ENCODE measurements at regions not wholly inside any gene's neighbourhood (a gene's known extent, or its start where the extent isn't known, plus 50 kb on each side); places are given as distances from the start of the nearest gene placed in this dataset.

GRCh38 chr1:47694011-47694890 is 256.4 kb downstream of the FOXD2 start:
- no peak overlapping the region for H3K4me2 ChIP-seq
- no peaks in the 10 kb centered on the region for H4K20me1 ChIP-seq (ENCODE audit: insufficient read depth)
- H3K36me3 ChIP-seq (ENCODE audit: insufficient read depth), result no peaks in the 10 kb centered on the region
- TF ChIP-seq CTCF (conservative IDR thresholded peaks at IDR 0.05; ENCODE audit: low read depth, low read length), result no peak
- no peaks in the 10 kb centered on the region for H3K79me2 ChIP-seq (ENCODE audit: insufficient read depth, low read depth)
- H2AFZ ChIP-seq (ENCODE audit: low read depth), result no peak overlapping the region
- H3K4me1 ChIP-seq (ENCODE audit: low read depth, poor library complexity, severe bottlenecking), result no peaks in the 10 kb centered on the region
- H3K9ac ChIP-seq, result no peak overlapping the region
- H3K27me3 ChIP-seq (ENCODE audit: insufficient read depth, low read depth), result no peaks in the 10 kb centered on the region
- no peak overlapping the region for H3K27ac ChIP-seq
- H3K4me3 ChIP-seq (IDR thresholded peaks at IDR 0.05; ENCODE audit: insufficient read depth, low read depth, low read length), result no peak overlapping the region

- Histone ChIP-seq H3K27me3 (ENCODE audit: insufficient read depth, low read depth) (no peaks in the 10 kb centered on the region), H2AFZ (ENCODE audit: low read depth) (no peak overlapping the region), H4K20me1 (ENCODE audit: insufficient read depth) (no peaks in the 10 kb centered on the region), H3K36me3 (ENCODE audit: insufficient read depth) (no peaks in the 10 kb centered on the region), H3K4me1 (ENCODE audit: low read depth, poor library complexity, severe bottlenecking) (no peaks in the 10 kb centered on the region), H3K27ac (no peak overlapping the region), H3K4me2 (no peak overlapping the region), H3K4me3 (IDR thresholded peaks at IDR 0.05; ENCODE audit: insufficient read depth, low read depth, low read length) (no peak overlapping the region), H3K79me2 (ENCODE audit: insufficient read depth, low read depth) (no peaks in the 10 kb centered on the region), H3K9ac (no peak overlapping the region)
- no peak for TF ChIP-seq CTCF (conservative IDR thresholded peaks at IDR 0.05; ENCODE audit: low read depth, low read length)
These were observed 258.5 kb downstream of the FOXD2 start for GRCh38 chr1:47696404-47696736.

- no peak overlapping the region for H3K4me2 ChIP-seq
- H3K4me3 ChIP-seq (IDR thresholded peaks at IDR 0.05; ENCODE audit: insufficient read depth, low read depth, low read length), result no peak overlapping the region
- no peaks in the 10 kb centered on the region for H3K27me3 ChIP-seq (ENCODE audit: insufficient read depth, low read depth)
These were observed 259.0 kb downstream of the FOXD2 start for GRCh38 chr1:47696737-47697441.

More at GRCh38 chr1:47696737-47697441, 259.0 kb downstream of the FOXD2 start:
- Histone ChIP-seq H3K4me1 (ENCODE audit: low read depth, poor library complexity, severe bottlenecking) (no peaks in the 10 kb centered on the region), H3K79me2 (ENCODE audit: insufficient read depth, low read depth) (no peaks in the 10 kb centered on the region), H3K36me3 (ENCODE audit: insufficient read depth) (no peaks in the 10 kb centered on the region), H4K20me1 (ENCODE audit: insufficient read depth) (no peaks in the 10 kb centered on the region), H3K9ac (no peak overlapping the region), H3K27ac (no peak overlapping the region), H2AFZ (ENCODE audit: low read depth) (no peak overlapping the region)
- TF ChIP-seq CTCF (conservative IDR thresholded peaks at IDR 0.05; ENCODE audit: low read depth, low read length), result no peak
